Keratinocyte (primary cell): ENCODE measurements at regions not wholly inside any gene's neighbourhood (a gene's known extent, or its start where the extent isn't known, plus 50 kb on each side); places are given as distances from the start of the nearest gene placed in this dataset.

Experiments used
- DNase-seq: peaks from one replicate; pipeline ENCODE4 v3.0.0-alpha.2; 2011; ENCODE audit warnings: low read depth, missing footprints, low spot score
- FAIRE-seq: peaks from 2 replicates; lab custom pipeline; 2011; peaks lifted over from hg19 to GRCh38; lab: Jason Lieb, UNC
- H2AFZ ChIP-seq: 2 replicates; pipeline ENCODE4 v1.6.0; 2012; ENCODE audit warnings: low read length, control low read depth, inconsistent platforms; ENCODE audit not compliant: control insufficient read depth
- H3K27ac ChIP-seq: 2 replicates; pipeline ENCODE4 v1.5.1; 2011; ENCODE audit warnings: low read length; ENCODE audit not compliant: control insufficient read depth, insufficient read depth
- H3K27me3 ChIP-seq: 3 replicates; pipeline ENCODE4 v1.6.0; 2011; ENCODE audit warnings: low read length; ENCODE audit not compliant: control insufficient read depth, insufficient read depth; ENCODE audit errors: extremely low read depth
- H3K36me3 ChIP-seq, 2 experiments: 2 replicates in 1 of 2; 3 replicates in 1 of 2; pipeline ENCODE4 v1.5.1; 2011; ENCODE audit warnings: low read length in 2 of 2, mild to moderate bottlenecking in 1 of 2; ENCODE audit not compliant: control insufficient read depth in 2 of 2, insufficient read depth in 2 of 2; ENCODE audit errors: extremely low read depth in 1 of 2
- H3K4me1 ChIP-seq: 3 replicates; pipeline ENCODE4 v1.5.1; 2011; ENCODE audit warnings: low read length; ENCODE audit not compliant: control insufficient read depth, insufficient read depth; ENCODE audit errors: extremely low read depth
- H3K4me2 ChIP-seq: 3 replicates; pipeline ENCODE4 v1.6.0; 2011; ENCODE audit warnings: low read depth, low read length; ENCODE audit not compliant: control insufficient read depth, insufficient read depth; ENCODE audit errors: extremely low read depth
- H3K4me3 ChIP-seq, 3 experiments: fragments of 200-600 bp in 1 of 3; sonication (generic) in 1 of 3; 2 replicates in 2 of 3; 3 replicates in 1 of 3; pipeline ENCODE4 v1.5.1; 2011 to 2016; ENCODE audit warnings: low read length in 3 of 3, mild to moderate bottlenecking in 3 of 3, control low read depth in 2 of 3, inconsistent platforms in 1 of 3, low read depth in 1 of 3, mixed read lengths in 1 of 3, mixed run types in 1 of 3, moderate library complexity in 1 of 3; ENCODE audit not compliant: control insufficient read depth in 2 of 3, insufficient read depth in 2 of 3; ENCODE audit errors: extremely low read depth in 1 of 3
- H3K79me2 ChIP-seq: 2 replicates; pipeline ENCODE4 v1.6.0; 2012; ENCODE audit warnings: low read length; ENCODE audit not compliant: control insufficient read depth, insufficient read depth
- H3K9ac ChIP-seq: 3 replicates; pipeline ENCODE4 v1.6.0; 2011; ENCODE audit warnings: low read length; ENCODE audit not compliant: control insufficient read depth, insufficient read depth; ENCODE audit errors: extremely low read depth
- H3K9me1 ChIP-seq: 3 replicates; pipeline ENCODE4 v1.6.0; 2011; ENCODE audit warnings: low read length; ENCODE audit not compliant: control insufficient read depth, insufficient read depth; ENCODE audit errors: extremely low read depth
- H3K9me3 ChIP-seq: 2 replicates; pipeline ENCODE4 v1.5.1; 2012; ENCODE audit warnings: low read depth, low read length; ENCODE audit not compliant: control insufficient read depth
- H4K20me1 ChIP-seq: 3 replicates; pipeline ENCODE4 v1.6.0; 2011; ENCODE audit warnings: low read length; ENCODE audit not compliant: control insufficient read depth, insufficient read depth; ENCODE audit errors: extremely low read depth
- EZH2 ChIP-seq: IDR thresholded peaks from one replicate; pipeline ENCODE4 v1.6.1; 2012; ENCODE audit warnings: inconsistent platforms, mild to moderate bottlenecking, low read length, moderate library complexity
- dilution Hi-C: fragments of 300-500 bp; cut with MboI; formaldehyde crosslinking; loops from one replicate; pipeline ENCODE4 v1.7.0; 2020; ENCODE audit warnings: low sequenced_read_pairs; ENCODE audit not compliant: extremely low pct_ligation_motif_present
- TF ChIP-seq, protein P1 (sequence below), 3 experiments: IDR thresholded peaks in 1 of 3; conservative IDR thresholded peaks in 1 of 3; optimal IDR thresholded peaks in 1 of 3; 2 replicates in 2 of 3; 3 replicates in 1 of 3; pipeline versions ENCODE3 to v1.5.1; 2011; ENCODE audit warnings: low read length in 3 of 3, mild to moderate bottlenecking in 3 of 3, moderate library complexity in 2 of 3, control low read depth in 1 of 3, inconsistent platforms in 1 of 3; ENCODE audit not compliant: insufficient read depth in 2 of 3; ENCODE audit errors: extremely low read depth in 1 of 3

GRCh38 chr7:96770758-96771157, 61.1 kb upstream of the SEM1 start:
- TF ChIP-seq, protein P1, sequence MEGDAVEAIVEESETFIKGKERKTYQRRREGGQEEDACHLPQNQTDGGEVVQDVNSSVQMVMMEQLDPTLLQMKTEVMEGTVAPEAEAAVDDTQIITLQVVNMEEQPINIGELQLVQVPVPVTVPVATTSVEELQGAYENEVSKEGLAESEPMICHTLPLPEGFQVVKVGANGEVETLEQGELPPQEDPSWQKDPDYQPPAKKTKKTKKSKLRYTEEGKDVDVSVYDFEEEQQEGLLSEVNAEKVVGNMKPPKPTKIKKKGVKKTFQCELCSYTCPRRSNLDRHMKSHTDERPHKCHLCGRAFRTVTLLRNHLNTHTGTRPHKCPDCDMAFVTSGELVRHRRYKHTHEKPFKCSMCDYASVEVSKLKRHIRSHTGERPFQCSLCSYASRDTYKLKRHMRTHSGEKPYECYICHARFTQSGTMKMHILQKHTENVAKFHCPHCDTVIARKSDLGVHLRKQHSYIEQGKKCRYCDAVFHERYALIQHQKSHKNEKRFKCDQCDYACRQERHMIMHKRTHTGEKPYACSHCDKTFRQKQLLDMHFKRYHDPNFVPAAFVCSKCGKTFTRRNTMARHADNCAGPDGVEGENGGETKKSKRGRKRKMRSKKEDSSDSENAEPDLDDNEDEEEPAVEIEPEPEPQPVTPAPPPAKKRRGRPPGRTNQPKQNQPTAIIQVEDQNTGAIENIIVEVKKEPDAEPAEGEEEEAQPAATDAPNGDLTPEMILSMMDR (optimal IDR thresholded peaks at IDR 0.05 in 1 of 3, IDR thresholded peaks at IDR 0.05 in 1 of 3, conservative IDR thresholded peaks at IDR 0.05 in 1 of 3; ENCODE audit: extremely low read depth in 1 of 3, insufficient read depth in 2 of 3, low read length in 3 of 3), result no peak
- no peak for TF ChIP-seq EZH2
- H3K4me2 ChIP-seq, result no peak overlapping the region
- H4K20me1 ChIP-seq, result no peaks in the 10 kb centered on the region
- H3K27ac ChIP-seq, result no peak overlapping the region
- no peaks in the 10 kb centered on the region for H3K36me3 ChIP-seq
- H3K4me3 ChIP-seq, result no peak overlapping the region
- no peaks in the 10 kb centered on the region for H3K79me2 ChIP-seq
- H2AFZ ChIP-seq, result no peak overlapping the region
- dilution Hi-C loops, result no loop called here
- H3K9ac ChIP-seq, result no peak overlapping the region
- H3K27me3 ChIP-seq, result peaks cover 5% of the 10 kb centered on the region
- DNase-seq (no peak), FAIRE-seq (no peak)
- H3K4me1 ChIP-seq, result no peaks in the 10 kb centered on the region
- no peaks in the 10 kb centered on the region for H3K9me1 ChIP-seq
- no peaks in the 10 kb centered on the region for H3K9me3 ChIP-seq

DNA sequence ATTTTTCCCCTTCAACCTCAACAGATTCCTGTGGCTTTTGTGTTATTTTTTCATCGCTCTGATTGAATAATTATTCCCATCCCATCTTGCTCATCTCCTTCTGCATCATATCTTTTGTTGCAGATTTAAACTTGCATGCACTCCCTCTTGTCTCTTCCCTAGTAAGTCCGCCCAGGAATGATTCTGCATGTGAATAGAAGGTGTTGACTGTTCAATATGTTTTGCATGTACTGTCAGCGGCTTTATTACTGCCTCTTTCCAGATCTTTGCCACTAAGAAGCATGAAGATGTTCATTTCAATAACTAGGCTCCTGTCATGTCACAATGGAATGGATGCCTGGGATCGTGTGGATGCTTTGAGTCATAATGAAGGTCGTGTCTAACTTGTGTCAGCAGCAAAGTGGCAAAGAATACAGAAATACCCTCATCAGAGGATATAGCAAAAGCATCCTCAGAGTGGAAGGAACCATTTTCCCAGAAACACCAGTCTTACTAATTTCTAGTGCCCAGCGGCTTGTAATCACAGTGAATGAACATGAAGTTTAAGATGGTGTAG, 62.6 kb upstream of the SEM1 start:
- H3K4me2 ChIP-seq, result no peak overlapping the region
- no peaks in the 10 kb centered on the region for H3K9me1 ChIP-seq
- peaks cover 5% of the 10 kb centered on the region for H3K27me3 ChIP-seq
- no peak overlapping the region for H3K4me3 ChIP-seq
- FAIRE-seq, result no peak
- H3K79me2 ChIP-seq, result no peaks in the 10 kb centered on the region
- dilution Hi-C loops, result no loop called here
- TF ChIP-seq, protein P1 (optimal IDR thresholded peaks at IDR 0.05 in 1 of 3, IDR thresholded peaks at IDR 0.05 in 1 of 3, conservative IDR thresholded peaks at IDR 0.05 in 1 of 3; ENCODE audit: extremely low read depth in 1 of 3, insufficient read depth in 2 of 3, low read length in 3 of 3), result no peak
- TF ChIP-seq EZH2, result no peak
- no peak overlapping the region for H3K9ac ChIP-seq
- DNase-seq, result no peak
- H3K27ac ChIP-seq, result no peak overlapping the region
- no peaks in the 10 kb centered on the region for H3K4me1 ChIP-seq
- no peak overlapping the region for H2AFZ ChIP-seq
- H4K20me1 ChIP-seq, result no peaks in the 10 kb centered on the region
- no peaks in the 10 kb centered on the region for H3K36me3 ChIP-seq
- H3K9me3 ChIP-seq, result no peaks in the 10 kb centered on the region
